ENCODE measurements at regions not wholly inside any gene's neighbourhood (a gene's known extent, or its start where the extent isn't known, plus 50 kb on each side); places are given as distances from the start of the nearest gene placed in this dataset.

GRCh38 chr4:82076809-82077208 lies 297.0 kb downstream of the HNRNPD start:
- TF ChIP-seq TAF1 (IDR thresholded peaks at IDR 0.05; ENCODE audit: borderline replicate concordance, insufficient read depth, low read length) (no peak), POLR2AphosphoS5 (IDR thresholded peaks at IDR 0.05; ENCODE audit: low read depth, low read length) (no peak), REST (IDR thresholded peaks at IDR 0.05; ENCODE audit: insufficient read depth in 1 of 2, low read depth in 2 of 2, low read length in 2 of 2) (no peak), FOXP2 (optimal IDR thresholded peaks at IDR 0.05; ENCODE audit: borderline replicate concordance, extremely low read depth, extremely low read length, insufficient read depth) (no peak), SIN3A (IDR thresholded peaks at IDR 0.05; ENCODE audit: borderline replicate concordance, insufficient read depth, low read length) (no peak)
